IMR-90 (cell line): ENCODE measurements at regions not wholly inside any gene's neighbourhood (a gene's known extent, or its start where the extent isn't known, plus 50 kb on each side); places are given as distances from the start of the nearest gene placed in this dataset.
A peak's percentile ranks its signal among the peaks of the same experiment; 100 is the strongest.

Experiments
- ATAC-seq: fragments of 200-7000 bp; cut with Tn5 transposase; 2 replicates; pipeline ENCODE4 v1.9.1; 2020; ENCODE audit warnings: low read depth, mild to moderate bottlenecking, moderate library complexity
- BruUV-seq: library from RNA; stranded (reverse); fragments of 400-500 nt; replicated peaks from 2 replicates; lab custom pipeline; 2021; lab: Mats Ljungman, UMichigan
- CTCF ChIA-PET: fragments of 300-600 bp; formaldehyde crosslinking; extraction: SDS; loops from one replicate; lab custom pipeline; 2021; ENCODE audit warnings: antibody characterized with exemption; lab: Yijun Ruan, JAX
- POLR2A ChIA-PET: fragments of 300-600 bp; sonication (Branson Sonifier 250); formaldehyde crosslinking; loops from one replicate; lab custom pipeline; 2022; ENCODE audit warnings: antibody characterized with exemption; ENCODE audit not compliant: unreplicated experiment; lab: Charles Lee
- DNase-seq: peaks from one replicate; pipeline ENCODE4 v3.0.0; 2013
- H2AFZ ChIP-seq: replicated peaks from 2 replicates; pipeline ENCODE3; 2013; ENCODE audit warnings: low read length, mild to moderate bottlenecking; ENCODE audit not compliant: poor library complexity
- H2AK5ac ChIP-seq: 2 replicates; pipeline ENCODE4 v1.6.1; 2013; ENCODE audit warnings: low read depth, low read length, inconsistent platforms
- H2AK9ac ChIP-seq: replicated peaks from 2 replicates; pipeline ENCODE3; 2013; ENCODE audit warnings: mild to moderate bottlenecking, low read depth, low read length, moderate library complexity; ENCODE audit not compliant: poor library complexity
- H2BK120ac ChIP-seq: 2 replicates; pipeline ENCODE4 v1.6.1; 2013; ENCODE audit warnings: low read depth, low read length, inconsistent platforms
- H2BK15ac ChIP-seq: 3 replicates; pipeline ENCODE4 v1.6.1; 2013; ENCODE audit warnings: low read depth, low read length, inconsistent platforms
- H2BK20ac ChIP-seq: 2 replicates; pipeline ENCODE4 v1.6.1; 2013; ENCODE audit warnings: low read depth, mild to moderate bottlenecking, inconsistent platforms, low read length, moderate library complexity
- H2BK5ac ChIP-seq: 2 replicates; pipeline ENCODE4 v1.6.1; 2013; ENCODE audit warnings: mild to moderate bottlenecking, low read depth, low read length, inconsistent platforms; ENCODE audit not compliant: poor library complexity, severe bottlenecking
- H3K14ac ChIP-seq: replicated peaks from 2 replicates; pipeline ENCODE4 v1.6.1; 2013; ENCODE audit warnings: low read depth, low read length, inconsistent platforms
- H3K18ac ChIP-seq: 2 replicates; pipeline ENCODE4 v1.6.1; 2013; ENCODE audit warnings: low read depth, low read length, control low read depth
- H3K23ac ChIP-seq: 2 replicates; pipeline ENCODE4 v1.6.1; 2013; ENCODE audit warnings: low read depth, low read length, inconsistent platforms
- H3K27ac ChIP-seq: 2 replicates; pipeline ENCODE4 v1.5.1; 2013; ENCODE audit warnings: mild to moderate bottlenecking, control low read depth, low read length; ENCODE audit not compliant: insufficient read depth
- H3K27me3 ChIP-seq: 2 replicates; pipeline ENCODE4 v1.6.1; 2013; ENCODE audit warnings: low read length; ENCODE audit not compliant: control insufficient read depth, insufficient read depth
- H3K36me3 ChIP-seq: 2 replicates; pipeline ENCODE4 v1.6.1; 2013; ENCODE audit warnings: low read length, mixed read lengths; ENCODE audit not compliant: control insufficient read depth, insufficient read depth
- H3K4ac ChIP-seq: 2 replicates; pipeline ENCODE4 v1.6.1; 2013; ENCODE audit warnings: low read depth, low read length, inconsistent platforms
- H3K4me1 ChIP-seq: 2 replicates; pipeline ENCODE4 v1.6.1; 2013; ENCODE audit warnings: low read length, mixed read lengths; ENCODE audit not compliant: control insufficient read depth, insufficient read depth
- H3K4me2 ChIP-seq: 2 replicates; pipeline ENCODE4 v1.6.1; 2013; ENCODE audit warnings: low read depth, mild to moderate bottlenecking, control low read depth, low read length, moderate library complexity
- H3K4me3 ChIP-seq: 2 replicates; pipeline ENCODE4 v1.5.1; 2013; ENCODE audit warnings: low read depth, mild to moderate bottlenecking, control low read depth, low read length, moderate library complexity; ENCODE audit not compliant: insufficient read depth
- H3K56ac ChIP-seq: 2 replicates; pipeline ENCODE4 v1.6.1; 2013; ENCODE audit warnings: low read length, inconsistent platforms; ENCODE audit not compliant: insufficient read depth; ENCODE audit errors: extremely low read depth
- H3K79me1 ChIP-seq, 2 experiments: 2 replicates each; pipeline ENCODE4 v1.6.1; 2013; ENCODE audit warnings: low read length in 2 of 2, inconsistent platforms in 1 of 2, low read depth in 1 of 2
- H3K9ac ChIP-seq: 2 replicates; pipeline ENCODE4 v1.6.1; 2013; ENCODE audit warnings: low read depth, low read length, control low read depth
- H3K9me1 ChIP-seq: 2 replicates; pipeline ENCODE4 v1.6.1; 2013; ENCODE audit warnings: low read length, inconsistent platforms; ENCODE audit not compliant: insufficient read depth
- H3K9me3 ChIP-seq: 2 replicates; pipeline ENCODE4 v1.6.1; 2013; ENCODE audit warnings: low read length; ENCODE audit not compliant: control insufficient read depth, insufficient read depth
- H4K20me1 ChIP-seq: 2 replicates; pipeline ENCODE4 v1.6.1; 2013; ENCODE audit warnings: low read length, inconsistent platforms; ENCODE audit not compliant: insufficient read depth
- H4K5ac ChIP-seq: 2 replicates; pipeline ENCODE4 v1.6.1; 2013; ENCODE audit warnings: mild to moderate bottlenecking, low read depth, low read length, control low read depth
- H4K8ac ChIP-seq, 2 experiments: 2 replicates each; pipeline ENCODE4 v1.6.1; 2013; ENCODE audit warnings: low read depth in 2 of 2, low read length in 2 of 2, control low read depth in 1 of 2, inconsistent platforms in 1 of 2
- H4K91ac ChIP-seq: 2 replicates; pipeline ENCODE4 v1.6.1; 2013; ENCODE audit warnings: low read depth, low read length, inconsistent platforms; ENCODE audit not compliant: insufficient read depth
- BHLHE40 ChIP-seq: fragments of 150-350 bp; IDR thresholded peaks from 2 replicates; pipeline ENCODE4 v1.6.1; 2016; ENCODE audit warnings: mild to moderate bottlenecking, low read depth, low read length
- CEBPB ChIP-seq: IDR thresholded peaks from 2 replicates; pipeline ENCODE4 v1.6.1; 2012; ENCODE audit warnings: low read depth, low read length, improper control_type of control experiment
- ELK1 ChIP-seq: fragments of 150-350 bp; IDR thresholded peaks from 2 replicates; pipeline ENCODE4 v1.6.1; 2016; ENCODE audit warnings: low read depth, mild to moderate bottlenecking, low read length, moderate library complexity, borderline replicate concordance
- FOS ChIP-seq: fragments of 150-350 bp; IDR thresholded peaks from 2 replicates; pipeline ENCODE4 v1.6.1; 2016; ENCODE audit warnings: low read depth, low read length
- MXI1 ChIP-seq: IDR thresholded peaks from 2 replicates; pipeline ENCODE4 v1.6.1; 2012; ENCODE audit warnings: low read depth, mild to moderate bottlenecking, low read length, moderate library complexity, borderline replicate concordance
- POLR2A ChIP-seq: IDR thresholded peaks from 2 replicates; pipeline ENCODE4 v1.6.1; 2012; ENCODE audit warnings: mild to moderate bottlenecking, low read depth, low read length
- RAD21 ChIP-seq: IDR thresholded peaks from 2 replicates; pipeline ENCODE4 v1.6.1; 2012; ENCODE audit warnings: low read length, improper control_type of control experiment
- RCOR1 ChIP-seq: IDR thresholded peaks from 2 replicates; pipeline ENCODE4 v1.6.1; 2012; ENCODE audit warnings: mild to moderate bottlenecking, low read length, improper control_type of control experiment; ENCODE audit not compliant: insufficient replicate concordance
- SMC3 ChIP-seq: fragments of 150-350 bp; IDR thresholded peaks from 2 replicates; pipeline ENCODE4 v1.6.1; 2016; ENCODE audit warnings: low read depth, mild to moderate bottlenecking, antibody characterized with exemption, low read length, moderate library complexity
- WGBS, 2 experiments: methylation state at CpG; one replicate each; pipeline versions ENCODE4 v1.1.5 to v1.1.7; 2013; ENCODE audit warnings: missing lambda C conversion rate in 2 of 2; ENCODE audit not compliant: insufficient read length in 1 of 2; ENCODE audit errors: extremely low coverage in 2 of 2; 5-methylcytosine and 5-hydroxymethylcytosine counted together
- dilution Hi-C: fragments of 300-500 bp; cut with HindIII; formaldehyde crosslinking; loops from one replicate; pipeline ENCODE4 v1.14.3; 2018; ENCODE audit warnings: low sequenced_read_pairs; ENCODE audit not compliant: unreplicated experiment
- in situ Hi-C: fragments of 300-500 bp; cut with MboI; formaldehyde crosslinking; loops from 3 replicates; pipeline ENCODE4 v1.14.3; 2019; ENCODE audit warnings: low sequenced_read_pairs, inconsistent platforms, mixed read lengths
- intact Hi-C: fragments of 100-400 bp; cut with micrococcal nuclease; formaldehyde crosslinking; loops from 2 replicates; pipeline ENCODE4 v1.10.0; 2022

- no peak overlapping the region for H3K4me2 ChIP-seq
- no peak overlapping the region for H3K18ac ChIP-seq
- in situ Hi-C loops (no loop called here), dilution Hi-C loops (no loop called here), intact Hi-C loops (no loop called here)
- H2BK15ac ChIP-seq: no peak overlapping the region
- no peaks in the 10 kb centered on the region for H3K79me1 ChIP-seq
- no peak overlapping the region for H3K14ac ChIP-seq
- no peaks in the 10 kb centered on the region for H3K9me3 ChIP-seq
- no peak overlapping the region for H2BK120ac ChIP-seq
- DNase-seq: peak; percentile 29
- H2AK9ac ChIP-seq: no peak overlapping the region
- TF ChIP-seq CEBPB (no peak), BHLHE40 (no peak), ELK1 (no peak), SMC3 (no peak), MXI1 (no peak), POLR2A (no peak), RAD21 (no peak), RCOR1 (no peak), FOS (no peak)
- no peaks in the 10 kb centered on the region for H3K9me1 ChIP-seq
- no peak overlapping the region for H3K4ac ChIP-seq
- no peaks in the 10 kb centered on the region for H4K20me1 ChIP-seq
- no peak overlapping the region for H4K91ac ChIP-seq
- H2AFZ ChIP-seq: no peak overlapping the region
- H3K27ac ChIP-seq: no peak overlapping the region
- H2BK5ac ChIP-seq: no peak overlapping the region
- POLR2A ChIA-PET: no interaction called here
- CTCF ChIA-PET: no interaction called here
- no peak overlapping the region for H4K8ac ChIP-seq
- BruUV-seq: no TSS peak
- no peak overlapping the region for H3K56ac ChIP-seq
- no peak overlapping the region for H3K4me3 ChIP-seq
- H4K5ac ChIP-seq: no peak overlapping the region
- H3K9ac ChIP-seq: no peak overlapping the region
- no peaks in the 10 kb centered on the region for H3K4me1 ChIP-seq
- no peaks in the 10 kb centered on the region for H3K27me3 ChIP-seq
- H2AK5ac ChIP-seq: no peak overlapping the region
- H3K36me3 ChIP-seq: no peaks in the 10 kb centered on the region
- no peak overlapping the region for H2BK20ac ChIP-seq
- no peak; the same call in 1 of the 2 replicates for ATAC-seq
- H3K23ac ChIP-seq: no peak overlapping the region
- WGBS, 2 experiments: no CpG with 5 or more reads among the region's 3 CpGs
Measured at GRCh38 chr1:90386899-90387720, 330.0 kb downstream of the BARHL2 start.
